Epithelial cell of esophagus (primary cell): ENCODE measurements at regions not wholly inside any gene's neighbourhood (a gene's known extent, or its start where the extent isn't known, plus 50 kb on each side); places are given as distances from the start of the nearest gene placed in this dataset.

Source experiments
- DNase-seq: peaks from one replicate; pipeline ENCODE4 v3.0.0; 2010; ENCODE audit warnings: low read depth
- H3K4me3 ChIP-seq: 2 replicates; pipeline ENCODE4 v1.5.1; 2011; ENCODE audit warnings: mild to moderate bottlenecking, low read length, control low read depth
- CTCF ChIP-seq: IDR thresholded peaks from 2 replicates; pipeline ENCODE4 v1.5.1; 2011; ENCODE audit warnings: low read depth, mild to moderate bottlenecking, low read length, control low read depth, inconsistent platforms; ENCODE audit not compliant: insufficient read depth; ENCODE audit errors: missing control alignments

GRCh38 chr3:6254490-6254889 is 606.4 kb upstream of the GRM7 start:
- H3K4me3 ChIP-seq, result no peak overlapping the region
- no peak for DNase-seq
- TF ChIP-seq CTCF, result no peak

- no peak overlapping the region for H3K4me3 ChIP-seq
- TF ChIP-seq CTCF, result no peak
- no peak for DNase-seq
Observed at GRCh38 chr3:6255229-6255628, 605.7 kb upstream of the GRM7 start.

- no peak for DNase-seq
- H3K4me3 ChIP-seq, result no peak overlapping the region
- no peak for TF ChIP-seq CTCF
Observed at GRCh38 chr3:6260551-6261191, 600.2 kb upstream of the GRM7 start.

- DNase-seq, result no peak
- TF ChIP-seq CTCF, result no peak
- H3K4me3 ChIP-seq, result no peak overlapping the region
Observed at GRCh38 chr3:6262010-6262409, 598.9 kb upstream of the GRM7 start.

GRCh38 chr3:6264036-6264435 is 596.9 kb upstream of the GRM7 start:
- DNase-seq, result no peak
- H3K4me3 ChIP-seq, result no peak overlapping the region
- TF ChIP-seq CTCF, result no peak

- H3K4me3 ChIP-seq, result no peak overlapping the region
- no peak for DNase-seq
- no peak for TF ChIP-seq CTCF
Observed at GRCh38 chr3:6264906-6265305, 596.0 kb upstream of the GRM7 start.

- no peak for DNase-seq
- no peak for TF ChIP-seq CTCF
- no peak overlapping the region for H3K4me3 ChIP-seq
Observed at GRCh38 chr3:6266135-6266534, 594.8 kb upstream of the GRM7 start.
